Hindlimb muscle (tissue), 1 donor: ENCODE measurements at regions not wholly inside any gene's neighbourhood (a gene's known extent, or its start where the extent isn't known, plus 50 kb on each side); places are given as distances from the start of the nearest gene placed in this dataset.
A peak's percentile ranks its signal among the peaks of the same experiment; 100 is the strongest.
"Not testable (repeated sequence)": the region's sequence is repeated elsewhere in the genome, so short reads cannot be mapped to it uniquely, and the experiment has no call there.

Experiments
- DNase-seq: peaks from one replicate; pipeline ENCODE4 v3.0.0-alpha.2; 2013

DNA sequence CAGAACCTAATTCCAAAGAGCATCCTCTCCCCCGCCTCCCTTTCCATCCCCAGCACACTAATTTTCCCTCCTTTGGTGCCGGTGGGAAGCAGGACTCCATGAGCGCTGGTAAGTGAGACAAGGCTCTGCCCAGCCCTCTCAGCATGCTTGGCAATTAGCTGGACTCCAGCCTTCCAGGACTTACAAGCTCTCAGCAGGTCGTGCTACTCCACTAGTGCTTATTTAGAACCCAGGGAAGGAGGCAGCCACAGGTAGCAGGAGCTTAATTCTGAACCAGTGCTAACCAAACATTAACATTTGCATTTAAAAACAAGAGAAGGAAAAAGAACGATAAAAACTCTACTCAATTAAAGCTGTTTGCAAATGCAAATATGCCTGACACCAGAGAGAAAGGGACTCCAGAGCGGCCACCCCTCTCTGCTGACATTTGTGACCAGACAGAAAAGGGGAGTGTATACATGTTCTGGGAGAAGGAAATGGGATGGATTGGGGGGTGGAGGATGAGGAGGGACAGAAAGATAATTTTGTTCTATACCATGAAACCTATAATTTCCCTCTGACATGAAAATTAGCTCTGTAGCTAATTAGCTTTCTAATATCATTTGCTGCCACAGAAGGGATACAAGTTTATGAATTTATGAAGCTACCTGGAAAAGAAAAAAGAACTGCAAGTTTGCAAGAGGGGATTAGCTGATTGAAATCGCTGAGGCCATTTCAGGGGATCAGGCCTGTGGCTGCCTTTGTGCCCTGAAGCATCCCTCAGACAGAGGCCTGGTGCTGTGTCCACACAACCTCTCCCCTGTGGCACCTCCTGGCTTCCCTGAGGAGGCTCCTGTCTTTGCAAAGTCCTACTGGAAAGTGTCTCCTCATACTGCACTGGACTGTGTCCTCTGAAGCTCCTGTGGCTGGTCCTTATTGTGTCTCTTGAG lies 266.3 kb downstream of the SEC61B start:
- DNase-seq = no peak

DNA sequence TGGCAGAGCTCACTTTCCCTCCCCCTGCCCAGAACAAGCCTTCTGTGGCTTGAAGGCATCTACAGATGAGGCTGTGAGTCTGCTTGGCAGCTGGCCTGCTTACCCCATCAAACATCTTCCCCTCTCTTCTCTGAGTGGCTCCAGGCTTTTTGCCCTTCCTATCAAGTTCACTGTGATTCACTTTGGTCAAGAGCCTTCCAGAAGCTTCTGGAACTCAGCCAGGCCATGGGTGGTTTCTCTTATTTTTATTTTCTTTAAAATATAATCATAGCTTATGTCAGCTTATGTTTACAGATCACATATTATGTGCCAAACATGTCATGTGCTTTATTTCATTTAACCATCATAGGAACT lies 267.0 kb downstream of the SEC61B start:
- no peak for DNase-seq

DNA sequence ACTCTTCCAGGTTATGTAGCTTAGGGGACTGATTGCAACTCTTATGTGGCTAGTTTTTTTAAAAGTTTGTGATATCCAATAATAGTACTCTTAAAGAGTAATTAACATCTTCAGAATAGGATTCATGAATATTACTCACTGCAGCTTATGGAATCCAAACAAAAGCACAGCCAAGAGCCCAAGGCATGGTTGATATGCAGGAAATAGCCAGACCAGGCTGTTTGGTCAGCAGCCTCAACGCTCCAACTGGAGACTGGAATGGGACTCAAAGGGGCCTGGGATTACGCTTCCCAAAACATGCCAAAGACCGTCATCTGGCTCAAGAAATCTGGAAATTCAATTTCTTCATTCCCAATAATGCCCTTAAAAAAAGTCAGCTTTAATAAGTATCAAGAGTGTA lies 268.6 kb downstream of the SEC61B start:
- DNase-seq = no peak

DNA sequence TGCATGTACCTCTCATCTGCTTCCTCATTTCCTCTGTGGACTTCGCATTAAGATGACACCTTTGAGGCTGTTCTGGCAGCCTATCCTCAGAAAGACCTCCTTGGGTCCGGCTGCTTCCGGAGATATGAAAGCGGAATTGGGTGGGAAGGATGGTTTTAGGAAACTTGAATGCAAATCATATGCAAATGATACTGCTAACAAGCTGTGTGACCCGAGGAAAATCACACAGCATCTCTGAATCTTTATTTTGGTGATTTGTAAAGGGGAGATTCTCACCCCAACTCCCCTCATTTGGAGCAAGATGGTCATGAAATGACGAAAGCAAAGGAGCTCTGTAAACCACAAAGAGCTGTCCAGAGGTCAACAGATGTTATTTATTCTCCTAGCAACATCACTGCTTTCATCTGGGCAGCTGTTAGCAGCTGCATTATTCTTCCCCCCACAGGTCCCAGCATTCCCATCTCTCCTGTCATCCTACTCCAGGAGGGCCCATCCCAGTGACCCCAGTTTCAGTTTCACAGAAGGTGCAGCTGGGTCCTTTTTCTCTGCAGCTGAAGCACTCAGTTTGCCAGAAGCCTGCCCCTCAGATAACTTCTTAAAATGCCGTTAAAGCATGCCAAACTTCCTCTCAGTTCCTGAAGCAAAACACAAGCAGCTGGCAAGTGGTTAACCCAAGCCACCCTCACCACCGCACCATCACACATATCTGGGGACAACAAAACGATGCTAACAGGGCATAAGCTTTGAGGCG lies 269.5 kb downstream of the SEC61B start:
- peak; percentile 47 for DNase-seq

DNA sequence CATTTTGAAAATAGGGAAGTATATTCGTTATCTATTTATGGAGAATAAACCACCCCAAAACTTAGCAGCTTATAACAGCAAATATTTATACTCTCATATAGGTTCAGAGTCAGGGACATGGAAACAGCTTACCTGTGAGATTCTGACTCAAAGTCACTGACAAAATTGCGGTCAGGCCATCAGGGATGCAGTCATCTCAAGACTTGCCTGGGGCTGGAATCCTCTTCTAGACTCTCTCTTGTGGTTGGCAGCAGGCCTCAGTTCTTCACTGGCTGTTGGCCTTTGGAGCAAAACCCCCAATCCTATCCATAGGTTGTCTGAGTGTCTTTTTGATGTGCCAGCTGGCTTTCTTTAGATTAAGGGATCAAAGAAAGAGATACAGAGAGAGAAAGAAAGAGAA lies 275.6 kb downstream of the SEC61B start:
- DNase-seq = no peak

DNA sequence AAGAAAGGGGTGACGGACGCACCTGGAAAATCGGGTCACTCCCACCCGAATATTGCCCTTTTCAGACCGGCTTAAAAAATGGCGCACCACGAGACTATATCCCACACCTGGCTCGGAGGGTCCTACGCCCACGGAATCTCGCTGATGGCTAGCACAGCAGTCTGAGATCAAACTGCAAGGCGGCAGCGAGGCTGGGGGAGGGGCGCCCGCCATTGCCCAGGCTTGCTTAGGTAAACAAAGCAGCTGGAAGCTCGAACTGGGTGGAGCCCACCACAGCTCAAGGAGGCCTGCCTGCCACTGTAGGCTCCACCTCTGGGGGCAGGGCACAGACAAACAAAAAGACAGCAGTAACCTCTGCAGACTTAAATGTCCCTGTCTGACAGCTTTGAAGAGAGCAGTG lies 276.9 kb downstream of the SEC61B start:
- DNase-seq = not testable (repeated sequence)

DNA sequence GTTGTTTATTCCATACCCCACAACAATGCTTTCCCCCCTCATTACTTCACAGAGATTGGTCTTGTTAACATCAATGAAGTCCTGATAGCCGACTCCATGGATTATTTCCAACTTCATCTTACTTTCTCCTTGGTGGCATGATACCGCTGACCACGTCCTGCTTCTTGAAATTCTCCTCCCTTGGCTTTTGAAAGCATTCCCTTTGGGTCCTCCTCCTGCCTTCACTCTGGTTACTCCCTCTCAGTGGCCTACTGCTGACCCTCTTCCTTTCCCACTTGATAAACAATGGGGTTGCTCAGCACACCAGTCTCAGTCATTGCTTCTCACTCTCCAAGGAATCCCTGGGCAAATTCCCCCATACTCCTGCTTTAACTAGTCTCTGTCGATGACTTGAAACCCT lies 283.9 kb downstream of the SEC61B start:
- DNase-seq = no peak

DNA sequence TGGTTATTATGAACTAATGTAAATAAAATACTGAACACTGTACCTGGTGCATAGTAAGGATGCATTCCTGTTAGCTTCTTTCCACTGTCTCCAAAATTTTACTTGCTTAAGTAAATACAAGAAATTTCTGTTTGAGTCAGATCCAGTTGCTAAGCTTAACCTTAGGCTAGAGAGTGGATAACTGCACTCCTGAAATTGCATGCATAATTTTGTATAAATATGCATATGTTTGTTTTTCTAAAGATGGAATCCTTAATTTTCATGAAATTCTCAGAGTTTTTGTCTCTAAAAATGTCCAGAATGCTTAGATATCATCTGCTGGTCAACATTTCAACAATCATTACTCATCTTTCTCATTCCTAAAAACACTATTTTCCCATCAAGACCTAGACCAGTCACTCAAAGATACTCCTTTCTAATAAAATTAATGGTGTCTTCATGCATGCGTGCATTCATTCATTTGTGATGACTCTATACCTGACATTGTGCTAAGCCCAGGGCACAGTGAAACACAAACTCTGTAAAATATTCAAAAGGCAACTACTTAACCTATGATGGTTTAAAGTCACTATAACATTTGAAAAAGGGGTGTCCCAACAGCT lies 284.8 kb downstream of the SEC61B start:
- no peak for DNase-seq

DNA sequence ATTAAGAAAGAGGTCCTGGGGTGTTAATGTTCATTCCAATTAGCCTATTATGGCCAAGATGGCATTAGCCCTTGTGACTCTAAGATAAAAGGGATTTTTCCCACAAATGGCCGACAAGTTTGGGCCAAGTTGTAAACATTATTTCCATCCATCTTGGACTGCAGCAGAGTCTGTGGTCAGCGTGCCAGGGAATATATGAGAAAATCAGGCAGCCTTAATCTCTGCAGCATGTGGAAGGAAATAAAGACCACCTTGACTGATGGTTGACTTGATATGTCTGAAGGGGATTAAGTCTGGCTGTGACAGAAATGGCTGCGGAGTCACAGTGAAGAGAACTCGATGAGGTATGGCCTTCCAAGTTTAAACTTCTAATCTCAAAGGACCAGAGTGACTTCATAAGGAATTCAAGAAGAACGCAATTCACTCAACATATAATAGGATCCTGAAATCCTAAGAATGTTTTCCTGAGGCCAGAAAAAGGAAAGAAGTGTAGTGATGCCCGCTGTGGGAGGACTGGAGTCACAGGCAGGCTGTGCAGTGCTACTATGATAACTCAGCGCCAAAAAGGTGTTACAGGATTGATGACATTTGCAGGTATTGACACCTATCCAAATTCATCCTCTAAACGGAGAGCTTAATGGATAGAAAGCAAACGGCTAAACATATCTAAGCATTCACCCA lies 287.1 kb downstream of the SEC61B start:
- peak; percentile 53 for DNase-seq

DNA sequence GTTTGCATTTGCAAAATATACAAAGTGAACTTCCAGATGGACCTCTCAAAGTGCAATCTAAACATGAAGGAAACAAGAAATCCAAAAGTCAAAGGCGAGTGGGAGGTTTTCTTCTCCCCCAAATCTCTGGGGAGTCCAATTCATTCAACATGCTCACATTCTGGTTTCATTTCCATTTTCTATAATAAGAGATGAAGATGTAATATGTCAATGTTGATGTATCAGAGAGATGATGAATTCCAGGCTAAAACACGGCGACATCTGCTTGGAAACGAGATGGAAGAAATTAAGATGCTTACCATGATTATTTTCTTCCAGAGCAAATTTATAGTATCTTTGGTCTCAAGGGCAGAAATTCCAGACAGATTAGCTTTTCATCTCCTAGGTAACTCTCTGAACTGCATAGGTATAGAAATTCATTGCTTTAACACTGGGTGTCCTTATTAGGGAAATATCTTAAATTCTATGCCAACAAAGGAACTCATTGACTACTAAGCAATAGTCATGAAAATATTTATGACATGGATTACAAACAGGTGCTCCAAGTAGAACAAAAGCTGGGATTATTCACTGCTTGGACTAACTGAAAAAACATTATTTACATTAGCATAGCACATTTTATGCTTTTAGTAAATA lies 287.9 kb downstream of the SEC61B start:
- no peak for DNase-seq

DNA sequence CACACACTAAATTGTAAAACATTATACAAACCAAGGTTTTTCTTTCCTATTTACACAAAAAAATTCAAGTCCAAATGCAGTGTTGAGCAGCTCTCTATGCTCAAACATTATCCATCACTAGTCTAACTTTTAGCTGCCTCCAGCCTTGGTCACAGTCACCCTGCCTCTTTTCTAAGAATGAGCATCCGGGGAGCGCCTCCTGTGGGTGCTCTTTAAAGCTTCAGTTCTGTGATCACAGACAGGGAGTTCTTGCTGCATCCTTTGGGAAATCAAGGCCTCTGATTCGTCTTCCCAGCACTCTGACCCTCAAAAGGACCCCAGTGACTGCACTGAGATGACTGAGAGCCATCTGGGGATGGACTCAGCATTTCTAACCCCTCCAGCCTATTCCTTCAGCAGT lies 289.6 kb downstream of the SEC61B start:
- no peak for DNase-seq

DNA sequence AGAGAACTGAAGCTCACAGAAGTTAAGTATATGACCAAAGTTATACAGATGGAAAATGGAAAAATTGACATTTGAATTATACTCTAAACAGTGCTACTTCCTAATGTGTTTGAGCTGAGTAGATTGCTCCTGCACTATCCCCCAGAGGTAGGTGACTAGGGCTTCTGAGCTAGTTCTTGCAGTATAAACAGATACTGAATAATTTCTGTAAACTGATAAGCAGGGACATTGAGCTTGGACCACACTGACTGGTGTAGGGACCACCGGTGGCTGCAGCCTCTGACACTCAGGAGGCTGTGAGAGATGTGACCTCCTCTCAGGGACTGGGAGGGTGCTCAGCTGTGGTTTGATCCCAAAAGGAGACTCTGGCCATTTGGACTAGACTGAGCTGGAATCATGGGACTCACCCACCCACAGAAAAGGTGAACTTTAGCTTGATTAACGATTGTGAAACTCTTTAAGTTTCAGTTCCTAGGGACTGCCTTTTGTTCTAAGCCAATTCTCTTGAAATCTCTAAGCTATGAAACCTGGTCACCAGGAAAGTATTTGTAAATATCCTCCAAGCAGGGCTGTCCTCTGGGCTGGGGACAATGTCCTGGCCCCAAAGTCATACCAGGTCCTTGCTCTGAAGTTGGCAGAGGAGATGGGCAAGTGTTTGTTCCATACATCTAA lies 291.5 kb downstream of the SEC61B start:
- no peak for DNase-seq

DNA sequence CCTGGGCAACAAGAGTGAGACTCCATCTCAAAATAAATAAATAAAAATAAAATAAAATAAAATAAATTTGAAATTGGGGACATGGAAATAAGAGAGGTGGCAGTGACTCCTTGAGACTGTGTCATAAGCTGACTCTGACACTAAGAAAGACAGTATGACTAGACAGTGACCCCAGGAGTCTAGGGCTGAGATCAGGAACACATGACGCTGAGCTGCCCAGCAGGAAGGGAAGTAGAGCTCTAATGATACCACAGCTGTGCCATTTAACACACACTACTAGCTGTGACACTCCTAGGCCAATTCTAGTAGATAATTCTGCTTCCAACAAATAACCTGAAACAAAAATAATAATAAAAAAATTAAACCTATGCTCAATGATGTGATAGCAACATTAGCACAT lies 293.0 kb downstream of the SEC61B start:
- DNase-seq = no peak

DNA sequence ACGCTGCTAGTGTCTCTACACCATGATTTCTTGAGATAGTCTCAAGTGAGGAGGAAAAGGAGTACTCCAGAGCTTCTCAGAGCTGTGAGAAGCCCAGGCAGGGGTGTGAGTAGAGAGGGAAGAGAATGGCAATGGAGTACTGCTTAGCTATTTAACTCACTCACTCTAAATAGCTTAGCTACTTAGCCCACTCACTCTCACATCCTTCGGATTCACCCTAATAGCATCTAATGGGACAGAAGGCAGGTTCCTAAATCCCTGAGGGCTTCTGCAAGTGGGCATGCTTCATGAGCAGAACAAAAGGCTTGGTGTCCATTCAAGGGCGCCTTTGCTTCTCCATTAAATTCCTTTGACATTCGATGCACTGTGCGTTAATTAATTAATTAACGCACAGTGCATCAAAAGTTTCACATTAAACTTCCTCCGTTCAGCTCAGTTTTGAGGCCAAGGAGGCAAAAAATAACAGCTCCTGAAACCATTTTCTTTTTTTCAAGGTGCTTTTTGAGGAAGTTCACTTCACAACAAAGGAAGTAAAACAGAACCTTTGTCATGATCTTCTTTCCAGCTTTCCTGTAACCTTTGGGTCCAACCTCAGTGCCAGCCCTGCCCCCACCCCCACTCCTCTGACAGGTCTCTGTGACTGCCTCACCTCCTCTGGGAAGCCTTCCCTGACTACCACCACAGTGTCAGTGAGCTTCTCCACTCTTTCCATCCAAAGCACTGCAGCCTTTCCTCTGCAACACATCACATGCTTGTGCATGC lies 294.0 kb downstream of the SEC61B start:
- no peak for DNase-seq

DNA sequence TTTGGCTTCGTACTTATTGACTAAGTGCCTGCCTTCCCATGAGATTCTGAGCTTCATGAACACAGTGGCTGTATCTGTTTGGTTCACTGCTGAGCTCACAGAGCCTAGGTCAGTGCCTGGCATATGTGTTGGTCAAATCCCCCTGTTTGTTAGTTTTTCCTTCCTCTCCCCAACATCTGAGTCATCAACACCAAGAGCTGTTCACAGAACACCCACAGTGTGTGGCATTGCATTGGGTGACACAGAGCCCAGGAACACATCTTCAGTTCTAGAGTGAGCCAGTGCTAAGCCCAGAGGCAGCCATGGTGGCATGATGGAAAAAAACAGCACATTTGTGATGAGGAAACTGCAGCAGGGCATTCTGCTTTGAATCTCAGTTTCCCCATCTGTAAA lies 294.6 kb downstream of the SEC61B start:
- no peak for DNase-seq

DNA sequence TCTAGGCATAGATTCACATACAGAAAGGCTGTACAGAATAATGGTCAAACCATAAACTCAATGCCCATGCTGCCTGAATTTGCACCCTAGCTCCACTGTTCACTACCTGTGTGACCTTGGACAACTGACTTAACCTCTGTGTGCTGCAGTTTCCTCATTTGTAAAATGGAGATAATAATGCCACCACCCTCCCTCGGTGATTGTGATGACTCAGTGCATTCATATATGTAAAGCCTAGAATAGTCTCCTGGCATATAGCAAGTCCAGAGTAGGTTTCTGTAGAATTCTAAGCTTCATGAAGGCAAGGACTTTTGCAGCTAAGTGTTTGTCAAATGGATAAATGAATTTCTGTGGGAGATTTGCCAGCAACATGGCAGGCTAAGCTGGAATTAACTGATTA lies 297.8 kb upstream of the NR4A3 start:
- DNase-seq = no peak

DNA sequence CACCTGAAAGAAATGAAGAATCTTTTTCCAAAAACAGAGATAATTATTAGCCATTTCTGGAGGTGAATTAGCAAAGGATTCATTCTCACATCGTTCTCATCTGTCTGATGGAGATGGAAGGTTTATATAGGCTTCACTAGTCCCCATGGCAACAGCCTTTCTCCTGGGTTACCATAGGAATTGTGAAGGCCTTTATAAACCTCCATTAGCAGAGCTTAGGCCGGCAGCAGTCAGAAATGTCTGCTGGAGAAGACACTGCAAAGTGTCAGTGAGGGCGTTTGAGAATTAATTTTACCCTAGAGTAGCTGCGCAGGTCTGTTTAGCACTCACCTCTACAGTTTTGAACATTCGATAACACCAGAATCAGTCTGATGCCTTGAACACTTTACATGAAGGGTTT lies 290.4 kb upstream of the NR4A3 start:
- no peak for DNase-seq

DNA sequence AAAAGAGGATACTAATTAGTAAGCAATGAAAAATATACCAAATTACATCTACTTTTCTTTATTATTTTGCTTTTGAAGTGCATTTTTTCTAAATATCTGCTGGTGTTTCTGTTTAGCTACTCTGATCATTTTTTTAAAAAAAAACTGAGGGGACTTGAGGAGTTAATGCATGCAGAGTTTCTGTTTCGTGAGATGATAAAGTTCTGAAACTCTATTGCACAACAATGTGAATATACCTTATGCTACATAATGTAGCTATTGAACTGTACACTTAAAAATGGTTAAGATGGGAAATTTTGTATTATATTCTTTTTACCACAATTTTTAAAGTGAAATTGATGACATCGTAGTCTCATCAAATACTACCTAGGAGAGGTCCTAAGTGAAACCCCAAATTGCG lies 288.3 kb upstream of the NR4A3 start:
- DNase-seq = no peak

DNA sequence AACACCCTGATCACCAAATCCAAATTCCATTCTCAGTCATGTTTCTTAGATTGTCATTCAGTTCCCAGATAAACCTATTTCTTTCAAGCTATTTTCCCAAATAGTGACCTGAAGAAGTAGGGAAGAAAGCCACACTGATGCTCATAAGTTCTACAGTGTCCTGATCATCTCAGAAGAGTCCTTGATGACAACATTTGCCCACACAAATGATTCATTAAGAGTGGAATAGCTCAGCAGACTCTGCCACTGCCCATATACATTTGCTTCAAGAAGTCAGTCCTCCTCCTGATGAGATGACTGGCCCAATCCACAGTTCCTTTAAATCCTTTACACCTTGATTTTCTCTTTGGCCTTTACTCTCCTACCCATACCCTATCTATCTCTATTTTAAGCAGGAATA lies 283.7 kb upstream of the NR4A3 start:
- DNase-seq = no peak

DNA sequence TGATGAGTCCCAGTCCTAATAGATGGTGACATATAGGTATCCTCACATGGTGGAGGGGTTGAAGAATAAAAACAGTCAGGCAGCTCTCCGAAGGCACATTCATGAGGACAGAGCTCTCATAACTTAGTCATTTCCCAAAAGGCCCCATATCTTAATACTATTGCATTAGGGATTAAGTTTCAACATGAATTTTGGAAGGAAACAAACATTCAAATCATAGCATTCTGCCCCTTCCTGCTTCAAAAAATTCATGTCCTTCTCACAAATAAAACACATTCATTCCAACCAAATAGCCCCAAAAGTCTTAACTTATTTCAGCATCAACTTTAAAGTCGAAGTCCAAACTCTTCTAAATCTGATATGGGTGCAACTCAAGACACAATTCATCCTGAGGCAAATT lies 277.2 kb upstream of the NR4A3 start:
- no peak for DNase-seq

DNA sequence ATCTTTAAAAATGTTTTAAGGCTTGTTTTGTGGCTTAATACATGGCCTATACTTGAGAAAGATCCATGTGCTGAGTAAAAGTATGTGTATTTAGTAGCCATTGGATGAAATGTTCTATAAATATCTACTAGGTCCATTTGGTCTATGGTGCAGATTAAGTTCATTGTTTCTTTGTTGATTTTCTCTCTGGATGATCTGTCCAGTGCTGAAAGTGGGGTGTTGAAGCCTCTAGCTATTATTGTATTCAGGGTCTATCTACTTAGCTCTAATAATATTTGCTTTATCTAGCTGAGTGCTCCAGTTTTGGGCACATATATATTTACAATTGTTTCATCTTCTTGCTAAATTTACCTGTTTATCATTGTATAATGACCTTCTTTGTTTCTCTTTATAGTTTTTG lies 272.2 kb upstream of the NR4A3 start:
- DNase-seq = no peak
